GM19025 (cell line): ENCODE measurements at regions not wholly inside any gene's neighbourhood (a gene's known extent, or its start where the extent isn't known, plus 50 kb on each side); places are given as distances from the start of the nearest gene placed in this dataset.
"Not testable (repeated sequence)": the region's sequence is repeated elsewhere in the genome, so short reads cannot be mapped to it uniquely, and the experiment has no call there.

ENCODE experiments used
- ATAC-seq: cut with Tn5 transposase; IDR thresholded peaks from one replicate; pipeline ENCODE4 v1.9.1; 2021; ENCODE audit warnings: mild to moderate bottlenecking, low read depth, moderate library complexity; ENCODE audit not compliant: unreplicated experiment

DNA sequence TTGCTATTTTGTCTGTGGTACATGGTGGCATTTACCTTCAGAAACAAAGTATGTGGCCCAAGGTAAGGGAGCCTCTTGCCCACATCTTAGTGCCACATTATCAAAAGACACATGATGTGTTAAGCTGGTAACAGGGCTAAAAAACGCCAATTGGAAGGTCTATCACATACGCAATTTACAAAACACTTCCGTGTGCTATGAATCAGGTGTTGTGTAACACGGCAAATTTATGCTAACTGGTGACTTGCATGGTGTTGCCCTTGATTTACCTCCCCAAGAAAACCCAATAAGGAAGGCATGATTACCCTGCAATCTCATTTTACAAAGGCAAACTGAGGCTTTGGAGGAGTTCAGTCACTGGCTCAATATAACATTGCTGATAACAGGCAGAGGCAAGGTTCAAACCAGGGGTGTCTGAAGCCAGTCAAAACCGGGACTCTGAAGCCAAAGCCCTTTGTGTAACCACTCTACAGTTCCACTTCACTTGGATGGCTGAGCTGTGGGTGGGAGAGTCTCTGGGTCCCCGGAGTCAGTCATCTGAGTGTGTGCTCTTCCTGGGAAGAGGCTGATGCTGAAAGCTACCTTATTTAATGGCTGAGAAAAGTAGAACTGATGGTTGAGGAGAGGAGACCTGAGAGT lies 103.9 kb upstream of the BCL6 start:
- ATAC-seq, result no peak

DNA sequence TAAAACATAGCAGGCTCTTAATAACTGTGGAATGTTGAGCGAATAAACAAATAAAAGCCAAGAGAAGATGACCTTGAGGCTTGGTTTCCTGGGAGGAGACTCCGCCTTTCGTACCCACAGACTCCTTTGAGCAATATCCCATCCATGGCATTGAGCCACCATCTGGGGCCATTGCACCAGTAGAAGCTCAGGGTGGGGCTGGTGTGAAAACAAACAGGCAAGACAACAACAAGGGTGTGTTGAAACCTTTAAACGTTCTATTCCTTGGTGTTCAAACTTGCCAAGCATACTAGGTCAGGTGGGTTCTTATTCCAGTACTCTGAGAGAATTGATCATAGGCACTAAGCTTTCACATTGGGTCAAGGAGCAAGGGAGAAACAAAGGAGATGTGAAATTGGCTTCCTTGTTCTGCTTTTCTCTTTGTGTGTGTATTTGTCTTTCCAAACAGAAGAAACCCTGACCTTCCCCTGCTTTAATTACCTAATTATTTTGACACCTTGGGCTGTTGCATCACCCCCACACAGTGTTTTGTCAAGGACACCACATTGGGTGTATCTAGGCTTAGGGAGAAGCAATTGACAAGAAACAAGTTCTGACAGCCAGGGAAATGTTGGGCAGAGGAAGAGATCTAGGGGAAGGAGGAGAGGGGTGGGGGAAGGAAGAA lies 105.1 kb upstream of the BCL6 start:
- ATAC-seq, result no peak

DNA sequence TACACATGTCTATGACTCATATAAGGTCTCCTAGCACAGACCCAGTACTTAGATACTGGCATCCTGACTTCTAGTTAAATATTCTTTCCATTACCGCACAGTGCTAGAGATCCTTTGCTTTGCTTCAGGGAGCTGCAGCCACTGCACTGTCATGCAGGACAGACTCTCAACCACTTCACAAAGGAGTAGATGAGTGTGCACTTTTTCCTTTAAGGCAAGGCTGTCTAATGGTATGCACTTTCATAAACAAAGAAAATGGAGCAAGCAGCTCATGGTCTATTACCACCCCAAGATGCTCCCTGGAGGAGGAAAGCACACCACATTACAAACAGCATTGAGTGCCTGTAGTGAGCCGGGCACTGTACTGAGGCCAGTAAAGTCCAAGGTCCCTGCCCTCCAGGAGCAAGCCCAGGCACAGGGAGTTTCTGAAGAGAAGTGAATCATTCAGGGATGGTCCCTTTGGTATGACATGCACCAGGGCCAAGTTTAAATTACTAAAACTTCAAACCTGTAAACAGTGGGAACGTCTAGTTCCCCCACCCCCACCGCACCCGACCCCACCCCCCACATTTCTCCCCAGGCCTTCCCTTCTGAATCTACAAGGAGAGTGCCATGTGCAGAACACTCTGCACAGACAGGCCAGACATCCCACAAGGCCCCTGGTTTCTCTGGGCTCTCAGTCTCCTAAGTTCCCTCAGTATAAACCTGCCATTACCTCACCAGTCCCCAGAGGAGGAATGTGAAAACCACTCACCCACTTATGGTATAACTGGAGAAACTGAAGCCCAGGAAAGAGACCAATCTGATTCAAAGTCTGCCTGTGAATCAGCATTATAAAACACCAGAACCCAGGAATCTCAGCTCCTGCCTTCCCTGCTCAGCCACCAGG lies 107.8 kb upstream of the BCL6 start:
- ATAC-seq, result no peak

DNA sequence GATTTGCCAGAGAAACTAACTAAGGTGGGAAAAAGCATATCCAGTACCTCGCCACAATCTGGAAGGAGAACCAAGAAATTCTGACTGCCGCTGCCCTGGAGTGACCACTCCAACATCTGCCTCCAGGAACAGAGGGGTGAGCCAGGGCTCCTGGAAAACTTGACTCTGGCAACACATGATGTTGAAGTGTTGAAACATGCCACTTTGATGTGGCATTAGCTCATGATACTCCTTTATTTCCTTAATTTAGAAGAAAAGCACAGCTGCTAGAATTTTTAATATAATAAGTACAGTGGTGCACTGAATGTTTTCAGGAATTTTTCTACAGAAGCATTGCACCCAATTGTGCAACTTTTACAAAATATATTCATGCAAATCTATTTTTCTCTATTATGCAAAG lies 109.9 kb upstream of the BCL6 start:
- ATAC-seq, result no peak

DNA sequence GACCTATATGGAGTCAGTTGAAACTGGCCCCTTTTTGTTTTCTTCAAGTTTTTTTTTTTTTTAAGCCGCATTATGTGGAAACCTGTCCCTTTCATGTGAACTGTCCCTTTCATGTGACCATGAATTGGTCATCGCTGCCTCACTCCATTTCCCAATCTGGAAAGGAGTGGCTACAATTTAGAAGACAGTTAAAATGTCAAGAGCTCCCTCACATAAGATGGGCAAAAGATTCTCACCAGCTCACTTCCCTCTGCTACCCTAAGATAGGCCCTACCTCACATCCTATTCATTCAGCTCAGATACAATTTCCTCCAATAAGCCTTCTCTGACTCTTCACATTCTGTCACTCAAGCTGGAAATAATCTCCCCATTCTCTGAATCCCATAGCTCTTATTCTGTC lies 111.3 kb upstream of the BCL6 start:
- ATAC-seq, result no peak

DNA sequence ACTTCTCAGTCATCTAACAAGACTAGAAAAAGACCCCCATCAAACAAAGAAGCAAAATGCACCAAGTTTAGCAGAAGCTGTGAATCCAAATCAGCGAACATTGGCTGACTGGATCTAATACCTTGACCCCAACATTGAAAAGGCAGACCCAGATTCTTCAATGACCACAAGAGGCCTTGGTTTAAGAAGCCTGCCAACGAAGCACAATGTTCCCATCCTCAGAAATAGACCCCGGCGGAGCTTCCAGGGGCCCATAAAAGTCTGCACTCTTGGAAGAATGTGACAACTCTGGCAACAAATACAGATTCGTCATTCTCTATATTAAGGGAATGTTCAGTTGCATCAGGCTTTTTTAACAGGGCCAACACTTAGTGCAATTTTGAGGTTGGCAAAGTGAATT lies 112.8 kb upstream of the BCL6 start:
- ATAC-seq, result no peak

DNA sequence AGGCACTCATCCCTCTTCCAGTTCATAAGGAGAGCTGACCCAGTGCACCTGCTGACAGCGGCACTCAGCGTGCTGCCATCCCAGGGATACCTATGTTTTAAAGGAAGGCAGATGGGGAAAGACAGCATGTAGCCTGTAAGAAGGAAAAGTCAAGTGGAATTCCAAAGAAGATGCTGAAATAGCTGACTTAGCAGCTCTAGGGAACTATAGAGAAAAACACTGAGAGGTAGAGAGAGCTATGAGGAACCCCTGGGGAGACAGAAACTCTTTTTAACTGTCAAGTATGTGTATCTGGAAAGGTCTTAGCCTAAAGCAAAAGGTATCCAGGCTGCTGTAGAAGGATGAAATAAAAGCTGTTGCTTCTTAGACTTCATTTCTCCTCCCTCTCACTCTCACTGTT lies 113.4 kb upstream of the BCL6 start:
- no peak for ATAC-seq

DNA sequence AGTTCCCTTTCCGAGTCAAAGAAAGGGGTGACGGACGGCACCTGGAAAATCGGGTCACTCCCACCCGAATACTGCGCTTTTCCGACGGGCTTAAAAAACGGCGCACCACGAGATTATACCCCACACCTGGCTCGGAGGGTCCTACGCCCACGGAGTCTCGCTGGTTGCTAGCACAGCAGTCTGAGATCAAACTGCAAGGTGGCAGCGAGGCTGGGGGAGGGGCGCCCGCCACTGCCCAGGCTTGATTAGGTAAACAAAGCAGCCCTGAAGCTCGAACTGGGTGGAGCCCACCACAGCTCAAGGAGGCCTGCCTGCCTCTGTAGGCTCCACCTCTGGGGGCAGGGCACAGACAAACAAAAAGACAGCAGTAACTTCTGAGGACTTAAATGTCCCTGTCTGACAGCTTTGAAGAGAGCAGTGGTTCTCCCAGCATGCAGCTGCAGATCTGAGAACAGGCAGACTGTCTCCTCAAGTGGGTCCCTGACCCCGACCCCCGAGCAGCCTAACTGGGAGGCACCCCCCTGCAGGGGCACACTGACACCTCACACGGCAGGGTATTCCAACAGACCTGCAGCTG lies 117.5 kb upstream of the BCL6 start:
- not testable (repeated sequence) for ATAC-seq

DNA sequence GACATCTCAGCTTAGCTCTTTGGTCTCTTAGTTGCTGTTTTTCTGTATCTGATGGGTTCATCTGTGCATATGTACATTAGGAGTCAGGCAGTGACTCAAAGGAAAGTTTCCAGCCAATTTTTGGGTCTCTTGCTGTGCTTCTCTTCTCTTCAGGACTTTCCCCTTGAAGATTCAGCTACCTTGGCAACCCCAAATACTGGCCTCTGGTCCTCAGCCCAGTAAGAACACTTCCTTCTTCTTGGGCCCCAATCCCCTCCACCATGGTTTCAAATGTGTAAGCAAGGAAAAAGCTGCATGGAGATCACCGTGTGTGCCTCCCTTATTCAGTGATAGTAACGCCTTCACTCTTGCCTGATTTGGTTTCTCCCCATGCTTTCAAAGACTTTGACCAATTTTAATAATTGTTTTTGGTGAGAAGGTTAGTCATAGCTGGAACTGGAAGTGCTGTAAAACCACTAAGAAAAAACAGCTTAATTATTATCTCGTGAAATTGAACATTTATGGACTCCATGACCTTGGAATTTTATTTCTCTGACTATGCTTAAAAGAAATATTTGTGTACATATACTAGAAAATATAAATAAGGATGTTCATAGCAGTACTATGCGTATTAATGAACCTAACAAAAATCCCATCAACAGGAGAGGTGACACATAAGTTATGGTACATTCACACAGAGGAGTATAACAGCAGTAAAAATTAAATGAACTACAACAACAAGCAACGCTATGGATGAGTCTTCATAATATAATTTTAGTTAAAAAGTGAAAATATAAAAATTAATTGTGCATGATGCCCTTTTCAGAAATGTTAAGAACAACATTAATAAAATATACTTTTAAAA lies 125.3 kb upstream of the BCL6 start:
- ATAC-seq, result no peak

DNA sequence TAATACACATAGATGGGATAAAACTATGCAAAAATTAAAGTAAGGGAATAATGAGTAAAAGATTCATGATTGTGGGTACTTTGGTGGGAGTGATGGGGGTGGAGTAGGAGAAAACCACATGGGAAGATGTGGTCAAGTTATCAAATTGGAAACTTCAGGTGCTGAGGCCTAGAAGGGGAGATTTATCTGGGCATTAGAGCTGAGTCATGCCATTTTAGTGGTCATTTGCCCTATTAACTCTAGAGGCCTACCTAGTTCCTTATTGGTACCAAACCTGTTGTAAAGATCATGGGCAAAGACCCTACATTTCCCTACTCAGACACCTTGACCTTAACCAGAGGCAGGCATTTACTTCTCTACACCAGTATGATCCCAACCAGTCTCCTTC lies 125.9 kb upstream of the BCL6 start:
- ATAC-seq, result no peak

DNA sequence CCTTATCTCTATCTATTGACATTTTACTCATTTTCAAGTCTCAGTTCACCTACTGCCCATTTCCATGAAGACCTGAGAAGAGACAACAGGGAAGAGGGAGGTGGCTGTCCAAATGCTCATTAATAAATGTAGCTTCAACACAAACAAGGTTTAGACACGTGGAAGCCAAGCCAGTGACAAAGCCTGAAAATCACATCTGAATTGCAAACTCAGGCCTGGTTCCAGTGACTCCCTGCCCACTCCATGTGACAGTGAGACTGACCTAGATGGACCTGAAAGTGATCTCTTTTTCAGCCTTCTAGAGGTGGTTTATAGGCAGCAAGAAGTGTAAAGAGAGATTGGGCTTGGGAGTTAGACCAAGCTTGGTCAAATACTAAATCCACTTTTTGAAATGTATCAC lies 126.6 kb upstream of the BCL6 start:
- no peak for ATAC-seq

DNA sequence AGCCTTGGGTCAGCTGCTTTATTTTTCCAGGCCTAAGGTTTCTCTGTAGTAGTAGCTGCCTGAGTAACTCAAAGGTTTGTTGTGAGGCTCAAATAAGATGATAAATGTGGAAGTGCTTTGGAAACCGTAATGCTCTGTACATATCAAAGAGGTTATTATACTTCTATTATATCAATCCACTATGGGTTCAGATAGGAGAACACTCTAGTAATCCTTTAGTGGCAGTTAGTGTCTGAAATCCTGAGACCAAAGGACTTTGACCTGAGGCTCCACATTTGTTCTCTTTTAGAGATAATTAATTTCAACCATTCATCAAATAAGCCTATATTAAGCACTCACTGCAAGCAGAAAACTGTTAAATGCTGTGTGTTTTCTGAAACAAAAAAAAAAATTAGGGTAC lies 128.6 kb upstream of the BCL6 start:
- no peak for ATAC-seq

DNA sequence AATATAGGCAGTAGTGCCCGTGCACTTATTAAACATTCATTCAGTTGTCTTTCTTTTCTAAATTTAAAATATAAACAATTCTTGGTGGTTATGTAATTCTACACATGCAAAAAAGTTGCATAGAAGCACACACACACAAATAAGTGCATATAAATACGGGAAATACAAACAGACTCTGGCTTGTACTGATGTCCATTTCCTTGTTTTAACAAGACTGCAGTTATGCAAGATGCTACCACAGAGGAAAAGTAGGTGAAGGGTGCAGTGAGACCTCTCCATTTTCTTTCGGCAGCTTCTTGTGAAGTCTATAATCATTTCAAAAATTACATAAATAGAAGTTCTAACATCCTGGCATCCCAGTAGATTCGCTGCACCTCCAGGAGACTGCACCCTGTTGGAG lies 130.6 kb upstream of the BCL6 start:
- ATAC-seq, result no peak

DNA sequence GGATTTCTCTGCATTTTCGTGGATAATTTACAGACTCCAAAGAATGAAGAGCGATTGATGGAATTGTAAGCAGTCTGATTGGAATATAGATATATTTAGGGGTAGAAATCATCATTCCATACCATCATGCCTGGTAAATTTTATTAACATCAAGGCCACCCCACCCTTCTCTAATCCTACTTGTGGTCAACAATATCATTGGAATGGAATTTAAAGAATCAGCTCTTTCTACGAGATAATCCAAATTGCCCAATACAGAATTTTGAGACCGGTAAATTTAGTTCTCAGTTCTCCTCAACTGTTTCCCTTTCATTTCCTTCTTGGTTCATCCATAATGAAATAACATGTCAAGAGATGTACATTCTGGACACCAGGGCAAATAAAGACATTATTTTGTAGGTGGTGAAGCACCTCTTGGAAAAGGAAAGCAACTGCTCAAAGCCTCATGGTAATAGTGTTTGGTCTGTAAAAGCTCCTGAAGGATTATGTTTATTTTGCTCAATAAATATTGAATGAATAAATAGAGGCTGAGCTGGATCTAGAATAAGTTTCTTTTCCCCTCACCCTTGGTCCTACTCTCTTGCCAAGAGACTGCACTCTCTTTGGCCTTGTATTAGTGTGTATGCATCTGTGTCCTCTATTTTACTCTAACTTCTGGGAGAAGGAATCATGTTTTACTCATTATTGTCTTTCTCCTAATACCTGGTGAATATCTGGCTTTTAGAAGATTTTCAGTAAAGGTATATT lies 133.7 kb upstream of the BCL6 start:
- ATAC-seq, result no peak

DNA sequence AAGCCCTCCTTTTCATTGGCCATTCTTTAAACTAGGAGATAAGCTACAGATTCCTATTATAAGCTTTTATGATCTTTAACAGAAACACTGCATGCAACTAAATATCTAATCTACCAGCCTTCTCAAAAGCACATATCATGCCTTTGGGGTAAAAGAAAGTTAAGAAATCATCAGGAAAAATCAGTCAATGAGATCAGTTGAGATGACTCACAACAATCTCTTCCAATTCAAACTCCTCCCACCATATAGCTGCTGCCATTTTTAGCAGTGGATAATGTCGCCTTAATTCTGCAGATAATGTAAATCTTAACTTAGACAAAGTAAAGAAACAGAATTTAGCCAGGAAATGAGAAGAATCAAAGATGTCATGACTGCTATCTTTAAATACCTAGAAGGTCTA lies 135.2 kb upstream of the BCL6 start:
- no peak for ATAC-seq

DNA sequence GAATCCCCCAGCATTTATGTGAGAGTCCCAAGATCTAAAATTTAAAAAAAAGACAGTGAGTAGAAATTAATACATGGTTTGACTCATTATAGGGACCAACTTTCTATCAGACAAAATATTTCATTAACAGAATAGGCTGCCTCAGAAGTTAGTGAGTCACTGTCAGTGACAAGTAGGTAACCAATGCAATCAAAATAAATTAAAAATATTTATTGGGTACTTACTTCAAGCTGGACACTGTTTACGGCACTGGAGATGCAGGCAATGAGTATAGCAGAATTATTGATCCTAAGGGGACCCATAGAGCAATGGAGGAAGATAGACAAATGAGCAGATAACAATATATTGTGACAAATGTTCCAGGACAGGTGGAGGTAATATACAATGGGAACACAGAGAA lies 135.6 kb upstream of the BCL6 start:
- no peak for ATAC-seq

DNA sequence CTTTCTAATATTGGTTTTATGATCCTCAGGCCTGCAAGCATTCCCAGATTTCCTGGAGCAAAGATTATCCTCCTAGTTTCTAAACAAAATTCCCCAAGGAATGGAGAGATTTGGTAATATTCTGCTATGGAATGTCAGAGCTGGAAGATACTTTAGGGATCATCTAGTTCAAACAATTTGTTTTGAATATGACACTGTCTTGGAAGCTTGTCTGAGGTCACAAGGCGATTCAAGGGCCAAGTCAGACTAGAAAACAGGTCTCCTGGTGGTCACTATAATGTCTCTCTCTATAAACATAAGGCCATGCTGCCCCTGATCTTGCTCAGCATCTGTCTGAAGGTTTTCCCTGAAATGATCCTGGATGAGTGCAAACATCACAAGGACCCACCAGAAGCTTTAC lies 143.4 kb upstream of the BCL6 start:
- ATAC-seq, result no peak

DNA sequence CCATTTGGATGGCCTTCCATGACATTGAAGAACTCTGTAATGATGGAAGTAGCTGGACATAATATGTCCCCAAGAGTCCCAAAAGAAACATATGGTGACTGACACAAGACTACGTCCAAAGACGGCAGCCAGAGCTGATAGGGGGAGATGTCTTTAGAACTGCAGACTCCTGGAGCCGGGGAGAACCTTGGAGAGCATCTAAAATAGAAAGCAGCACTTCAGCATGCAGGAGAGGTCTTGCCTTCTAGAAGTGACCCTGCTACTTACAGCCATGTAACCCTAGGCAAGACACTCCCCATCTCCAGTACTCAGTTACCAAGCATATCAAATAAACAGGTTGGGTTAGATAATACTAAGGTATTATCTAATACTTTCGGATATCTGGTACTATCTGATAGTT lies 143.8 kb upstream of the BCL6 start:
- ATAC-seq, result no peak

DNA sequence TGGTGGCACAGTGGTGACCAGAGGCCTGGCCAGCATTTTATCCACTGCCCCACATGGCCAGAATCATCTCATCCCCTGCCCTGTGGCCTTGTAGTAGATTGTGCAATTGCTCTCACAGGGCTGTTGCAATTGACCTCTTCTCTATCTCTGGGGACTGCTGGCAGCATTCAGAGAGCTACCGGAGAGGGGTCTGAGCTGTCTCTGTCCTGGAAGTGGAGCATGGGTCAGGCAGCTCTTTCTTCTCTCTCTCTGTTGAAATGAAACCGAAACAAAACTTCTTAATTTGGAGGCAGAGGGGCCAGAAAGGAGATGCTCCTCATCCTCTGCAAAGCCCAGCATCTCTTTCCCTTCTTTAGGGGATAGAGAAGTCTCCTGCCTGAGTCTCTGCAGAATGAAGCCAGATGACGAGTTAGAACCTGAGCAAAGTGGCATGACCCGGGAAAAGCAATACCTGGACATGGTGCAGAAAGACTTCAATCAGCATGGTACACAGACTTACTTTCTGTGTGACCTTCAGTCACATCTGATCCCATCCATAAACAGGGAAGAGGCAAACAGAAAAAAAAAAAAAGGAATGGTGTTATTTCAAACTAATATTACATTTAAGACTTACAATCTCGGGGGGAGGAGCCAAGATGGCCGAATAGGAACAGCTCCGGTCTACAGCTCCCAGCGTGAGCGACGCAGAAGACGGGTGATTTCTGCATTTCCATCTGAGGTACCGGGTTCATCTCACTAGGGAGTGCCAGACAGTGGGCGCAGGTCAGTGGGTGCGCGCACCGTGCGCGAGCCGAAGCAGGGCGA lies 144.5 kb upstream of the BCL6 start:
- no peak for ATAC-seq
